ENCODE measurements at regions not wholly inside any gene's neighbourhood (a gene's known extent, or its start where the extent isn't known, plus 50 kb on each side); places are given as distances from the start of the nearest gene placed in this dataset.

GRCh38 chr12:107493135-107493494 is 192.5 kb upstream of the PWP1 start:
- TF ChIP-seq EZH2phosphoT487 (IDR thresholded peaks at IDR 0.05; ENCODE audit: insufficient read depth, low read depth) (no peak), EZH2 (IDR thresholded peaks at IDR 0.05; ENCODE audit: insufficient read depth, poor library complexity, severe bottlenecking) (no peak)

Data from GM23248 (cell line).